ENCODE measurements at regions not wholly inside any gene's neighbourhood (a gene's known extent, or its start where the extent isn't known, plus 50 kb on each side); places are given as distances from the start of the nearest gene placed in this dataset.

- TF ChIP-seq POLR2A (IDR thresholded peaks at IDR 0.05) (no peak), EP300 (IDR thresholded peaks at IDR 0.05) (no peak), POLR2AphosphoS5 (IDR thresholded peaks at IDR 0.05) (no peak)
- TF ChIP-seq, protein P1, sequence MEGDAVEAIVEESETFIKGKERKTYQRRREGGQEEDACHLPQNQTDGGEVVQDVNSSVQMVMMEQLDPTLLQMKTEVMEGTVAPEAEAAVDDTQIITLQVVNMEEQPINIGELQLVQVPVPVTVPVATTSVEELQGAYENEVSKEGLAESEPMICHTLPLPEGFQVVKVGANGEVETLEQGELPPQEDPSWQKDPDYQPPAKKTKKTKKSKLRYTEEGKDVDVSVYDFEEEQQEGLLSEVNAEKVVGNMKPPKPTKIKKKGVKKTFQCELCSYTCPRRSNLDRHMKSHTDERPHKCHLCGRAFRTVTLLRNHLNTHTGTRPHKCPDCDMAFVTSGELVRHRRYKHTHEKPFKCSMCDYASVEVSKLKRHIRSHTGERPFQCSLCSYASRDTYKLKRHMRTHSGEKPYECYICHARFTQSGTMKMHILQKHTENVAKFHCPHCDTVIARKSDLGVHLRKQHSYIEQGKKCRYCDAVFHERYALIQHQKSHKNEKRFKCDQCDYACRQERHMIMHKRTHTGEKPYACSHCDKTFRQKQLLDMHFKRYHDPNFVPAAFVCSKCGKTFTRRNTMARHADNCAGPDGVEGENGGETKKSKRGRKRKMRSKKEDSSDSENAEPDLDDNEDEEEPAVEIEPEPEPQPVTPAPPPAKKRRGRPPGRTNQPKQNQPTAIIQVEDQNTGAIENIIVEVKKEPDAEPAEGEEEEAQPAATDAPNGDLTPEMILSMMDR (IDR thresholded peaks at IDR 0.05): no peak
Observed at GRCh38 chr6:19059102-19059501, 672.0 kb downstream of the RNF144B start.

Measured in sigmoid colon (tissue), 4 donors.